ENCODE measurements at regions not wholly inside any gene's neighbourhood (a gene's known extent, or its start where the extent isn't known, plus 50 kb on each side); places are given as distances from the start of the nearest gene placed in this dataset.

DNA sequence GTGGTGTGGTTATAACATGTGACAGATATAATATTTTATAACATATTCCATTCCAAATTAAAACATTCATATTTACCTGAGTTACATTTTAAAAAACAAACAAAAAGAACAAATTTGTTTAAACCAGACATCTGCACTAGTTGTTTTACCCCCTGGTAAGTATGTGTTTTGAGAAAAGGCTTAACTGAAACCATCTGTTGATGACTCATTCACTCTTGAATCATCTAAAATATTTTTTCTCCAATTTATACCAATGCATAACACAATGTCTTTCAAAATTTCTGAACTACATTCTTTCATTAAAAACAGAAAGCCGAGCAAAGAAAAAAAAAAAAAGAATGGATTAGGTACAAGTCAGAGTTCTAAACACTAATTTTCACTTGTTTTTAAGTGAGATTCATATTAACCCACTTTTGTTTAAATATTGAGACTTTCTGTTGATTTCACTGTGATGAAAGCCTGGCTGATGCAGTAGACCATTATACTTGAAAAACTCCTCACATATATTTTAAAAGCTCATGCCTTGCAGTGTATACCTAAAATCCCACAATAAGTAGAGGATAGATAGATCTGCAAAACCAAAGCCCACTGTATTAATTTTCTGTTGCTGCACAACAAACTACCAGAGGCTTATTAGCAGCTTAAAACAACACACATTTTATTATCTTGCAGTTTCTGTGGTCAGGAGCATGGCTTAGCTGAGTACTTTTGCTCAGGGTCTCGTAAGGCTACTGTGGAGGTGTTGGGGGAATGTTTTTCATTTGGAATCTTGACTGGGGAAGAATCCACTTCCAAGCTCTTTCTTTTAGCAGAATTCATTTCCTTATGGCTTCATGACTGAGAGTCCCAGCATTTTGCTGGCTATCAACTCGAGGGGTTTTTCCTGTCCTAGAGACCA is 221.5 kb downstream of the PCDH18 start:
- no peak for DNase-seq (ENCODE audit: low read depth)

DNA sequence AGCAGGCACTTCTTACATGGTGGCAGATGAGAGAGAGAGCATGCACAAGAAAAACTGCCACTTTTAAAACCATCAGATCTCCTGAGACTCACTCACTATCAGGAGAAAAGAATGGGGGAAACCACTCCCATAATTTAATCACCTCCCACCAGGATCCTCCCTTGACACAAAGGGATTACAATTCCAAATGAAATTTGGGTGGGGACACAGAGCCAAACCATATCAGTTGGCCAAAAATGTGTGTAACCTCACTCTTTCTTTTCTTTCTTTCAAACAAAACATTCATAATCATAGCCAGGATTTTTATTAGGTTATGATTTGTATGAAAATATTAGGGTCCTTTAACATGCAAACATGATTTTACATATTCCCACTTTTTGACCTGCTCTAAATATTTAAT is 222.1 kb downstream of the PCDH18 start:
- DNase-seq (ENCODE audit: low read depth): no peak

DNA sequence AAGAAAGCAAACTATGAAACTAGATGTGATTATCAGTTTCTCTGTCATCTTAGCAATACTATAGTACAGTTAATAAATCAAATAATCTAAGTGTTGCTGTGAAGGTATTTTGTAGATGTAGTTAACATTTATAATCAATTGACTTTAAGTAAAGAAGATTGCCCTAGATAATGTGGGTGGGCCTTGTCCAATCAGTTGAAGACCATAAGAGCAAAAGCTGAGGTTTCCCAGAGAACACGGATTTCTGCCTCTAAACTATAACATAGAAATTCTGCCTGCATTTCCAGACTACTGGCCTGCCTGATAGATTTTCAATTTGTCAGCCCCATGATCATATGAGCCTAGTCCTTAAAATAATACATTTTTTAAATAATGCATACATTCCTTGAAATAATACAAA is 222.9 kb downstream of the PCDH18 start:
- no peak for DNase-seq (ENCODE audit: low read depth)

- no peak for DNase-seq (ENCODE audit: low read depth)
Observed at GRCh38 chr4:137307806-137308205, 224.5 kb downstream of the PCDH18 start.

GRCh38 chr4:137300776-137301175 is 231.5 kb downstream of the PCDH18 start:
- DNase-seq (ENCODE audit: low read depth): no peak

DNA sequence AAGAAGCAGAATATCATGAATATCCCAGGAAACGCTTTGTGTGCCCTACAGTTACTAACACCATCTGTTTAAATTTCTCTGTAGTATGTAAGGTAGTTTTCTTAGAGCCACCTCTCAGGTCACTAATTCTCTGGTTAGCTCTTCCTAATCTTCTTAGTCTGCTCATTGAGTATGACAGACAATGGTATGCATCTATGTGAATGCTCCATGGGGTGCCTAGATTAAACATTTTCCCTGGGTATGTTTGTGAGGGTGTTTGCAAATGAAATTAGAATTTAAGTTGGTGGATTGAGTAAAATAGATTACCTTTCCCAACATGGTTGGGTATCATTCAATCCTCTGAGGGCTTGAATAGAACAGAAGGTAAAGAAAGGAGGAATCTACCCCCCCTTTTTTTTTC is 233.0 kb downstream of the PCDH18 start:
- DNase-seq (ENCODE audit: low read depth): no peak

- no peak for DNase-seq (ENCODE audit: low read depth)
Observed at GRCh38 chr4:137293281-137293680, 239.0 kb downstream of the PCDH18 start.

- no peak for DNase-seq (ENCODE audit: low read depth)
Observed at GRCh38 chr4:137283737-137284136, 248.6 kb downstream of the PCDH18 start.

DNA sequence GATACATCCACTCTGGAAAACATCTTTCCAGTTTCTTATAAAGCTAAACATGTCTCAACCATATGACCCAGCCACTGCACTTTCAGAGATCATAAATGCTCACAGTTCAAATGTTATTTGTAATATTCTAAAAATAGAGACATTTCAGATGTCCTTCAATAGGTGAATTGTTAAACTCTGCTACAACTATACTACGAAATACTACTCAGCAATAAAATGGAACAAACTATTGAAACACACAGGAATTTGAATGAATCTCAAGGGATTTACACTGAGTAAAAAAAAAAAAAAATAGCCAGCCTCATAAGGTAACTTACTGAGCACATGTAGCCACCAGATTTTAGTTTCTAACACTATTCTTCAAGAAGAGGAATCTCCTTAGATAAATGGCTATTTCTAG is 253.9 kb downstream of the PCDH18 start:
- DNase-seq (ENCODE audit: low read depth): no peak

DNA sequence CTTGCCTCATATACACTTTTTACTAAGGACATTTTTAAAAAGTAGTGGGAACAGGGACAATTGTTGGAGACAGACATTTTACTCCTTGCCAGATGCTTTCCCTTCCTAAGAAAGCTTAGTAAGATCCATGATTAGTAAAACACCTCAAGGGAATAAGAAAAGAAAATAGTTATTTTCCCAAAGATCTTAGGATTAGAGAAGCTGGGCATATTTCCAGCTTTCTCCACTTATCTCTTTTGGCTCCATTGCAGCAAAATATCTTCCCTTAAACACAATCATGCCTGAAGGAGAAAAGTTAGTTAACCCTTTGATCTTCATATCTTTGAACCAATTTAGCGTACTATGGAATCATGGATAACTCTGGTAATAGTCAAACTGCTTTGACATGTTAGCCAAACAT is 257.9 kb downstream of the PCDH18 start:
- no peak for DNase-seq (ENCODE audit: low read depth)

GRCh38 chr4:137267024-137267423 is 265.3 kb downstream of the PCDH18 start:
- DNase-seq (ENCODE audit: low read depth): no peak

DNA sequence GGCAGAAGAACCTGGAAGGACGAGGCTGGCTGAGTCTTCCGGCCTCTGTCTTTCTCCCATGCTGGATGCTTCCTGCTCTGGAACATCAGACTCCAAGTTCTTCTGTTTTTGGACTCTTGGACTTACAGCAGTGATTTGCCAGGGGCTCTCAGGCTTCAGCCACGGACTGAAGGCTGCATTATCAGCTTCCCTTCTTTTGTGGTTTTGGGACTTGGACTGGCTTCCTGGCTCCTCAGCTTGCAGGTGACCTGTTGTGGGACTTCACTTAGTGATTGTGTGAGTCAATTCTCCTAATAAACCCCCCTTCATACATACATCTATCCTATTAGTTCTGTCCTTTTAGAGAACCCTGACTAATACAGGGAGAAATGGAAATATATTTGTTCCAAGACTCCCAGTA is 265.8 kb downstream of the PCDH18 start:
- DNase-seq (ENCODE audit: low read depth): no peak

- no peak for DNase-seq (ENCODE audit: low read depth)
Observed at GRCh38 chr4:137263206-137263605, 269.1 kb downstream of the PCDH18 start.

DNA sequence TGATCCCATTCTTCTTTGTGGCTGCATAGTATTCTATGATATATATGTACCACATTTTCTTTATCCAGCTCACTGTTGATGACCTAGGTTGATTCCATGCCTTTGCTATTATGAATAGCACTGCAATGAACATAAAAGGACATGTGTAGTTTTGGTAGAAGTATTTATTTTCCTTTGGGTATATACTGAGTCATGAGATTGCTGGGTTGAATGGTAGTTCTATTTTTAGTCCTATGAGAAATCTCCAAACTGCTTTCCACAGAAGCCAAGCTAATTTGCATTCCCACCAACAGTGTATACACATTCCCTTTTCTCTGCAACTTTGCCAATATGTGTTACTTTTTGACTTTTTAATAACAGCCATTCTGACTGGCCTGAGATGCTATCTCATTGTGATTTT is 278.3 kb downstream of the PCDH18 start:
- no peak for DNase-seq (ENCODE audit: low read depth)

- DNase-seq (ENCODE audit: low read depth): no peak
Observed at GRCh38 chr4:137249112-137249511, 283.2 kb downstream of the PCDH18 start.

- DNase-seq (ENCODE audit: low read depth): no peak
Observed at GRCh38 chr4:137238456-137239162, 293.7 kb downstream of the PCDH18 start.

DNA sequence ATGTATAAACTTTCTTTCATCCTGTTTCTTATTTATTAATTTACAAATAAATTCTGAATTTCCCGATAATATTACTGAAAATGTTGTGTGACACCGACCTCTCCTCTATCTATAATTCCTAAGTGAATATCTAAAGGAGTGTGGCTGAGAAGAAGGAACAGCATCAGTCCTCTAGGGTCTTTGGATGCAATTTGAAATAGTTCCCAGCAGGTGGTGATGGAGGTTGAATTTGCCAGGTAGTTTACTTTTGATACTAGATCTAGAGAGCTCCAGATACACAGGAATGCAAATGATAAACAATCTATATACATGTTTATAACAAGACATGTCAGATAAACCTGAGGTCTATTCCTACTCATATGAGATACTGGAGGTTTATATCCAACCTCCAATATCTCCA is 305.4 kb downstream of the PCDH18 start:
- no peak for DNase-seq (ENCODE audit: low read depth)

- DNase-seq (ENCODE audit: low read depth): no peak
Observed at GRCh38 chr4:137226221-137226620, 306.1 kb downstream of the PCDH18 start.

DNA sequence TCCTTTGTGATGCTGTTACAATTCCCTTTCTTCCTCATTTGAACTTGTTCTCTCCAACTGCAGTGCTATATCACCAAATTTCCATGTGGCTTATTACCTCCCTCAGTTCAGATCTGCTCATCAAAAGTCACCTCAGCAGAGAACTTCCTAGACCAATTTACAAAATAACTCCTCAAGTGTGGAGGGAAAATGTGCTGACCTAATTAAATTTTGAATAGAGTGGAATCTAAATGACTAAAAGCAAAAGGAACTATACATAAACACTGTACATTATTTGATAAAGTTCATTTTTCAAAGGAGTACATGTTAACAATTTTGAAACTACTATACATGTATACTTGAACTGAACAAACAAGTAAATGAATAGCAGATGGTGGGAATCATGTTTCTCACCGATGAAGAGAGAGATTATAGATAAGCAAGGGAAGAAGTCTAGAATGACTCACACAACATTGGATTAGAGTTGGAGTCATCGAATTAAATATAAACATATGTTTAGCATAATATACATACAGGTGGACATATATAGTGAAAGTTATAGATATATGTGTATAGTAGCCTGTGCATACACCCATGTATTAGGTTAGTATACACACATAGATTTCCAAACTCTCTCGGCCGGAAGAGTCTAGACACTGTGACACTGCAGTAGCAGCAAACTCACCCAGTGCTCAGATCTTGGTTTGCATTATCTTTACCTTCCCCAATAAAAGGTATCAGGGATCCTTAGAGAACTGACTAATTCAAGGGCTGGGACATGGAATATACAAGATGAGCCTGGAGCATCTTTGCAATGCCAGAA is 318.7 kb downstream of the PCDH18 start:
- DNase-seq (ENCODE audit: low read depth): no peak

- no peak for DNase-seq (ENCODE audit: low read depth)
Observed at GRCh38 chr4:137212601-137213000, 319.7 kb downstream of the PCDH18 start.

DNA sequence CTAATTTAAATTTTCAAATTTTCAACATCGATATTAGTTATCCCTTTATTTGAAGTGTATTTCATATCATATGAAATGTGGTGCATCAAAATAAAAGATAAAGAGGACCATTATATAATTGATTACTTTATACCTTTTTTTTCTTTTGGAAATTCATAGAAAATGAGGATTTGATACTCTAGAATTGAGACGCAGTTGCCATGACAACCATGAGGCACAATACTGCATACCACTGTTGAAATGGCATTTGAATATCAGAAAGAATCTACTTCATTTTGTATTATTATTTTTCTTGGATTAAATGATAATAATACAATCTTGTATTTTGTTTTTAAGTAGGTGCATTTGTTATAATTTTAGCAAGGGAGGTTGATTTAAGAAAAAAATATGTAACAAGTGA is 323.1 kb downstream of the PCDH18 start:
- DNase-seq (ENCODE audit: low read depth): no peak

- DNase-seq (ENCODE audit: low read depth): no peak
Observed at GRCh38 chr4:137206781-137207180, 325.5 kb downstream of the PCDH18 start.

- no peak for DNase-seq (ENCODE audit: low read depth)
Observed at GRCh38 chr4:137203601-137204000, 328.7 kb downstream of the PCDH18 start.

All from CMK (cell line).